ENCODE measurements at regions not wholly inside any gene's neighbourhood (a gene's known extent, or its start where the extent isn't known, plus 50 kb on each side); places are given as distances from the start of the nearest gene placed in this dataset.
A peak's percentile ranks its signal among the peaks of the same experiment; 100 is the strongest.

GRCh38 chr16:85245307-85246172 lies 133.3 kb upstream of the CIBAR2 start (continued):
- TF ChIP-seq ARID4A (CRISPR knock-in tag; IDR thresholded peaks at IDR 0.05; ENCODE audit: borderline replicate concordance) (no peak), NR3C1 (CRISPR knock-in tag; IDR thresholded peaks at IDR 0.05) (no peak), REPIN1 (CRISPR knock-in tag; IDR thresholded peaks at IDR 0.05; ENCODE audit: borderline replicate concordance, low read depth) (no peak), ZKSCAN5 (CRISPR knock-in tag; IDR thresholded peaks at IDR 0.05) (no peak), ZSCAN25 (CRISPR knock-in tag; IDR thresholded peaks at IDR 0.05) (no peak), ZBTB26 (CRISPR knock-in tag; IDR thresholded peaks at IDR 0.05; ENCODE audit: borderline replicate concordance) (no peak), CENPT (CRISPR knock-in tag; IDR thresholded peaks at IDR 0.05; ENCODE audit: low read depth) (no peak), PRMT3 (CRISPR knock-in tag; IDR thresholded peaks at IDR 0.05; ENCODE audit: borderline replicate concordance, low read depth) (no peak), ZBTB39 (CRISPR knock-in tag; IDR thresholded peaks at IDR 0.05) (no peak), HHEX (CRISPR knock-in tag; IDR thresholded peaks at IDR 0.05) (no peak), YEATS4 (CRISPR knock-in tag; IDR thresholded peaks at IDR 0.05; ENCODE audit: borderline replicate concordance) (no peak), ZNF597 (CRISPR knock-in tag; IDR thresholded peaks at IDR 0.05) (no peak), HMGXB4 (CRISPR knock-in tag; IDR thresholded peaks at IDR 0.05; ENCODE audit: borderline replicate concordance in 1 of 2, low read depth in 1 of 2) (peak in 1 of 2 experiments; percentile 45; a peak in 2 of 4 replicates), POLR2A (IDR thresholded peaks at IDR 0.05; ENCODE audit: insufficient read depth in 1 of 2, low read depth in 2 of 2, low read length in 2 of 2) (no peak), ZBTB25 (CRISPR knock-in tag; IDR thresholded peaks at IDR 0.05) (no peak), ZFYVE20 (CRISPR knock-in tag; IDR thresholded peaks at IDR 0.05; ENCODE audit: borderline replicate concordance, low read depth) (no peak)
